ENCODE measurements at regions not wholly inside any gene's neighbourhood (a gene's known extent, or its start where the extent isn't known, plus 50 kb on each side); places are given as distances from the start of the nearest gene placed in this dataset.

DNA sequence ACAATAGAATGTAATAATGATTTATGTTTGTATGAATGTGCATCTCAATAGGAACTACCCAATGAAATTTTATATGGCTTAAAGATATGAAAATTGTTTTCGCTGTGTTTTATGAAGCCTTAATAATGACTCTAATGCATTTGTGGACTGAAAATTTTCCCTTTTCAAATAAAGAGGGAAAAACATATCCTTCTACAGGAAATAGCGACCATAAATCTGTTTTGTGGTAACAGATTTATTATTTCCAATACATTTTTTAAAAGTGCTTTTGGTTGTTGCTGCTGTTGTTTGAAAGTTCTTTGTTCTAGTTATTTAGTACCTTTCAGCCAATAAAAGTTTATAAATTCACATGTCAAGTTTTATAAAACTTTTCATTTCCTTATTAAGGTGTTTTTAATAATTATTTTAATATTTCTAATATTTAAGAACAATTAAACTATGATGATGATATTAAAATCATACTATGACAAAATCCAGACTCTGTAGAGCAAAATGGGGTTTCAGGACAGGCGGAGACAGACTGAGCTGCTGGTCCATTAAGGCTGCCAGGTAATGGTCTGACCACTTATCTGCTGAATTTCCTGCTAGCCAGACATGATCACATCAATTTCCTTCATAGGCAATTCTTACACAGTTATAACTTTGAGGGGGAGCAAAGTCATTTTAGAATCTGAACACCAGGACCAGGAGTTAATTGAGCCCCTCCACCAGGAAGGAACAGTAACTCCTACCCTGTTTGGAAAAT lies 65.7 kb upstream of the NEUROD1 start:
- Histone ChIP-seq H3K9me3 (ENCODE audit: control insufficient read depth in 1 of 2, insufficient read depth in 1 of 2, low read length in 2 of 2) (no peaks in the 10 kb centered on the region), H3K27me3 (ENCODE audit: control insufficient read depth in 1 of 2, insufficient read depth in 2 of 2, low read length in 2 of 2) (peaks cover 2 to 3% of the 10 kb centered on the region in 2 experiments), H3K36me3 (ENCODE audit: insufficient read depth, low read length) (no peaks in the 10 kb centered on the region), H3K4me3 (ENCODE audit: low read length) (no peak overlapping the region), H3K27ac (ENCODE audit: low read depth in 1 of 2, low read length in 2 of 2) (no peak overlapping the region), H3K4me1 (ENCODE audit: insufficient read depth, low read length) (no peaks in the 10 kb centered on the region)
- no peaks in the 10 kb centered on the region for H3K4me1 Mint-ChIP-seq (ENCODE audit: low read depth)
- ATAC-seq (ENCODE audit: poor library complexity) (no peak), DNase-seq (no peak)
- no peaks in the 10 kb centered on the region for H3K36me3 Mint-ChIP-seq (ENCODE audit: low read depth)
- H3K27ac Mint-ChIP-seq = no peak overlapping the region
- H3K9me3 Mint-ChIP-seq = no peaks in the 10 kb centered on the region
- TF ChIP-seq CTCF (IDR thresholded peaks at IDR 0.05) = no peak
- ChIA-PET CTCF (no interaction called here), POLR2A (interaction anchor here (0.8 kb wide), 1 partner anchor 331 kb away, joined by 3 read pairs; no protein-coding TSS in a partner anchor)
- intact Hi-C loops (cut with DNase I, micrococcal nuclease) = no loop called here
- peaks cover 11% of the 10 kb centered on the region for H3K27me3 Mint-ChIP-seq
- H3K4me3 Mint-ChIP-seq = no peak overlapping the region

DNA sequence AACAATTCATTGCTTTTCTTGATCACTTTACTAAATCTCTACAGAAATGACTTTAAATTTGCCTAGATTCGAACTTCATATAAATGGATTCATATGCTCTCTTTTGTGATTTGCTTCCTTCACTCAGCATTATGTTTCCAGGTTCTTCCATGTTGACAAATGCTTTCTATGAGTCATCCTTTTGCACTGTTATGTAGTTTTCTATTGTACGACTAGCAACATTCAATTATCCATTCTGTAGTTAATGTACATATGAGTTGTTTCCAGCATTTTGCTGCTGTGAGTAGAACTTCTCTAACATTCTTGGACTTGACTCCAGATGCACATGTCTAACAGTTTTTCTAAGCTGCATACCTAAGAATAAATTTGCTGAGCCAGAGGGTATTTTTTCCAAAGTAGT lies 66.5 kb upstream of the NEUROD1 start:
- Histone ChIP-seq H3K27ac (ENCODE audit: low read depth in 1 of 2, low read length in 2 of 2) (no peak overlapping the region), H3K36me3 (ENCODE audit: insufficient read depth, low read length) (no peaks in the 10 kb centered on the region), H3K4me1 (ENCODE audit: insufficient read depth, low read length) (no peaks in the 10 kb centered on the region), H3K27me3 (ENCODE audit: control insufficient read depth in 1 of 2, insufficient read depth in 2 of 2, low read length in 2 of 2) (peaks cover 3 to 7% of the 10 kb centered on the region in 2 experiments), H3K4me3 (ENCODE audit: low read length) (no peak overlapping the region), H3K9me3 (ENCODE audit: control insufficient read depth in 1 of 2, insufficient read depth in 1 of 2, low read length in 2 of 2) (no peaks in the 10 kb centered on the region)
- TF ChIP-seq CTCF (IDR thresholded peaks at IDR 0.05) = no peak
- CTCF ChIA-PET = no interaction called here
- Mint-ChIP-seq H3K4me1 (ENCODE audit: low read depth) (no peaks in the 10 kb centered on the region), H3K4me3 (no peak overlapping the region), H3K27me3 (peaks cover 16% of the 10 kb centered on the region), H3K9me3 (no peaks in the 10 kb centered on the region), H3K27ac (no peak overlapping the region), H3K36me3 (ENCODE audit: low read depth) (no peaks in the 10 kb centered on the region)
- POLR2A ChIA-PET = no interaction called here
- DNase-seq (no peak), ATAC-seq (ENCODE audit: poor library complexity) (no peak)
- intact Hi-C loops (cut with DNase I, micrococcal nuclease) = no loop called here

DNA sequence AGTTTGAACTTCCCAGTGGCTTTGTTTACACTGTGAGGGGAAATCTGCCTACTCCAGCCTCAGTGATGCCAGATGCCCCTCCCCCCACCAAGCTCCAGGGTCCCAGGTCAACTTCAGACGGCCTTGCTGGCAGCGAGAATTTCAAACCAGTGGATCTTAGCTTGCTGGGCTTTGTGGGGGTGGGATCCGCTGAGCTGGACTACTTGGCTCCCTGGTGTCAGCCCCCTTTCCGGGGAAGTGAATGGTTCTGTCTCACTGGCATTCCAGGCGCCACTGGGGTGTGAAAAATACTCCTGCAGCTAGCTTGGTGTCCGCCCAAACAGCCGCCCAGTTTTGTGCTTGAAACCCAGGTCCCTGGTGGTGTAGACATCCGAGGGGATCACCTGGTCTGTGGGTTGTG lies 70.0 kb upstream of the NEUROD1 start:
- Mint-ChIP-seq H3K4me3 (no peak overlapping the region), H3K36me3 (ENCODE audit: low read depth) (no peaks in the 10 kb centered on the region), H3K9me3 (no peaks in the 10 kb centered on the region), H3K4me1 (ENCODE audit: low read depth) (no peaks in the 10 kb centered on the region), H3K27ac (no peak overlapping the region), H3K27me3 (peaks cover 22% of the 10 kb centered on the region)
- ChIA-PET POLR2A (no interaction called here), CTCF (no interaction called here)
- ATAC-seq (ENCODE audit: poor library complexity) (no peak), DNase-seq (no peak)
- intact Hi-C loops (cut with DNase I, micrococcal nuclease) = no loop called here
- no peak overlapping the region for H3K4me3 ChIP-seq (ENCODE audit: low read length)
- H3K27me3 ChIP-seq (ENCODE audit: control insufficient read depth in 1 of 2, insufficient read depth in 2 of 2, low read length in 2 of 2) = peaks cover 3 to 14% of the 10 kb centered on the region in 2 experiments
- no peak for TF ChIP-seq CTCF (IDR thresholded peaks at IDR 0.05)
- no peak overlapping the region for H3K27ac ChIP-seq (ENCODE audit: low read depth in 1 of 2, low read length in 2 of 2)
- no peaks in the 10 kb centered on the region for H3K9me3 ChIP-seq (ENCODE audit: control insufficient read depth in 1 of 2, insufficient read depth in 1 of 2, low read length in 2 of 2)
- H3K36me3 ChIP-seq (ENCODE audit: insufficient read depth, low read length) = no peaks in the 10 kb centered on the region
- H3K4me1 ChIP-seq (ENCODE audit: insufficient read depth, low read length) = no peaks in the 10 kb centered on the region

Data from CD4-positive, alpha-beta T cell (primary cell).